KG1 (cell line): ENCODE measurements at regions not wholly inside any gene's neighbourhood (a gene's known extent, or its start where the extent isn't known, plus 50 kb on each side); places are given as distances from the start of the nearest gene placed in this dataset.

ENCODE experiments used
- DNase-seq: peaks from one replicate; lab custom pipeline; 2025; lab: John Stamatoyannopoulos, UW

DNA sequence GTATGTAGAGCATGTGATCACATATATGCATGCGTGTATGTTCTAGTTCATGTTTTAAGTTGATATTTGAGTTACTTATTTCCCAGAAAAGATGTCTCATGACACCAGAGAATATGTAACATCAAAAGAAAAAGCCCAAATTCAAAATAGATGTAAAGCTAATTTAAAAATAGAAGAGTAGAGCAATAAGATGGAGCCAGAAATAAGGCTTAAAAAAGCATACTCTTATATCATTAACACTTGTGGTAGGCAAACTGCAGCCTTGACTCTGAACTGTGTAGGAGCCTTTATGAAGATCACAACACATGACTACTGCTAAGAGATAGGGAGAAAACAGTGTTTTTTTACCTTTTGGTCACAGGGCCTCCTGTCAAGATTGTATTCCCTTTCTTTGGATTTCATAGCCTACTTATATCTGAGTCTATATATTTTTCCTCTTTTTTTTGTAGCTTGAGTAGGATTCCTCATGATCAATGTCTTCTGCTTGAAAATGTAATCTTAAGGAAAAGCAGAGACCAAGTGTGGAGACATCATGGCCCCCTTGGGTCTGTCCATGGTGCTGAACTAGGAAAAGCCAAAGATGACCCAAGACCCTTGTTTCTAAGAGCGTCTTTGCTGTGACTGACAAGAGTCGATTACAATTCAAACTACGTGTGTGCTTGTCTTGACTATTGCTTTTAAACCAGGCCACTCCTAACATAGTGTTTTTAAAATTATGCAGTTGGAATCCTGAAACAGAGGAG, 390.4 kb downstream of the SHISA9 start:
- DNase-seq, result no peak

DNA sequence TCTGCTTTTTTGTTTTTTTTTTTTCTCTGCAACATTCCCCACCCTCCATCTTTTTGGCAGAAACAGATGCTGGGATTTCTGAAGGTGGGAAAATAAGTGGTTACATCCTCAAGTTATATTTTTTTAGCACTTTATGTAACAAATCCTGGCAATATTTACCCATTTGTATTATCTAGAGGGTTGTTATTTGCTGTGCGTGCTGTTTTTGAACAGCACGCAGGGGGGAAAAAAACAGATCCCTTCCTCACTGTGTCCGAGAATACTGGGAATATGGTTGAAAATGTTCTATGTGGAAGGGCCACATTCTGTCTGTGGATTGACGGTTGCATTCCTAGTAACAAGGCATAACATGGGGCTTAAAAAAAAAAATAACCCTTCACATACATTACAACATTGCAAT, 394.8 kb downstream of the SHISA9 start:
- no peak for DNase-seq

DNA sequence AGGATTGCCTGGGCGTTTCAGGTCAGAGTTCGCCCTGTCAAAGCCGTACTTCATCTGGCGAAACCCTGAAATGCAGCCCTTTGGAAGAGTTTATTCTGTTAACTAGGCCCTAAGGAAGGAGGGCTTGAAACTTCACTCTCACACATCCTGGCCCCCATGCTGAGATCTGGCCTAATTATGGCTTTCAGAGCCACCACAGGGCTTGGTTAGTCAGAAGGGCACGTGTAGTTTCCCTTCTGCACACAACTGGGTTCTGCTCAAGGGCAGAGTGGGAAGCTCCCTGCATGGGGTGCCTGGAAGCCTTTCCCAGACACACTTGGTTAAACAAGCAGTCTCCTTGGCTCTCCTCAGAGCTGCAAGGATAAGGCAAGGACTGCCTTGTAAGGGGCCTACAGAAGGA, 397.3 kb downstream of the SHISA9 start:
- no peak for DNase-seq

DNA sequence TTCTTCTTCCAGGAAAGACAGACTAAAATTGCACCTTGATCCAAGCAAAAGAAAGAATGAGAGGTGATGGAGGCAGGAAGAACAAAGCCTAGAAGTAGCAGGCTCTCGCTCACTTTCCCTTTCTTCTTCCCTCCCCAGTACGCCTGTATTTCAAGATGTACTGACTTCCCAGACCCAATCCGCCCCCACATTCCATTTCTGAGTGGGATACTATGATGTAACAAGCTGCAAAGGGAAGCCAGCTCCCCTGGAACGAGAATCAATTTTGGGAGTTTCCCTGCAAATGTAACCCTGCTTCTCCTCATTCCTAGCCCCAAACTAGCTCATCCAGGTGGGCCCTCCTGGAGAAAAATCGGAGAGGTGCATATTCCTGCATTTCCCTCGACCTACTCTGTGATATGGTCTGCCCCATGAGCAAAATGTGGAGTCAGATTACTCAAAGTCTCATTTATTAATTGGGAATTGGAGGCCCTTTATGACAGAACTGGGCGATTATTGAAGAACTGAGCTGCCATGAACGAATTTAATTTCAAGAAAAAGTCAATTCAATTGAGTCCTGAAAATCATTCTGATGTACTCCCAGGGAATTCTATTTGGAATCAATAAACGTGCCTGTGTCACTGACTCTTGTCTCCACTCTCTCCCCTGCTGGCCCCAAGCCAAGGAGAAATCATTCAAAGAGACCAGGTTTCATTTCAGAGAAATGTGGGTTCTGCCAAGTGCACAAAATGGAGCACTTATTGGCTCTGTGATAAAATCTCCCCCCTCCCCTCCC, 398.9 kb downstream of the SHISA9 start:
- DNase-seq, result no peak

DNA sequence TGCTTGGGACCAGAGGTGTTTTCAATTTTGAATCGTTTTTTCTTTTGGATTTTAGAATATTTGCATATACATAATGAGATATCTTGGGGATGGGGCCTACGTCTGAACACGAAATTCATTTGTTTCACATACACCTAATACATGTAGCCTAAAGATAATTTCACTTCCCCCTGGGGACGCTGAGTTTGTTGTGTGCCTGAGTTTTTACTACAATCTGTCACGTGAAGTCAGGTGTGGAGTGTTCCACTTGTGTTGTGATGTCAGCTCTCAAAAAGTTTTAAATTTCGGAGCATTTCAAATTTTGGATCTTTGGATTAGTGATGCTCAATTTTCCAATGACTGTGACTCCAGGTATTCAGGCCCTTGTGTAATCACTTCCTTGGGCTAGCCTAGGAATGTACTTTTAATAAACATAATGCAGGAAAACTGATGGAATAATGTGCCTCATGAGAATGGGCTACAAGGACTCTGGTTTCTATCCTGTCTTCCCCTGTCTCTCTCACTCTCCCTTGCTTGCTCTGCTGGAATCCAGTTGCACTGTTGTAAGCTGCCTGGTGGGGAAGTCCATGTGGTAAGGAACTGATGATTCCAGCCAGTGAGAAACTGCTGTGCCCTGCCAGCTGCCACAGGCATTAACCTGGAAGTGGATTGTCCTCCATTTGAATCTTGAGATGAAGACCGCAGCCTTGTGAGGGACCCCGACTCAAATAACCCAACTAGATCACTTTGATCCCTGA, 403.8 kb downstream of the SHISA9 start:
- DNase-seq, result no peak

DNA sequence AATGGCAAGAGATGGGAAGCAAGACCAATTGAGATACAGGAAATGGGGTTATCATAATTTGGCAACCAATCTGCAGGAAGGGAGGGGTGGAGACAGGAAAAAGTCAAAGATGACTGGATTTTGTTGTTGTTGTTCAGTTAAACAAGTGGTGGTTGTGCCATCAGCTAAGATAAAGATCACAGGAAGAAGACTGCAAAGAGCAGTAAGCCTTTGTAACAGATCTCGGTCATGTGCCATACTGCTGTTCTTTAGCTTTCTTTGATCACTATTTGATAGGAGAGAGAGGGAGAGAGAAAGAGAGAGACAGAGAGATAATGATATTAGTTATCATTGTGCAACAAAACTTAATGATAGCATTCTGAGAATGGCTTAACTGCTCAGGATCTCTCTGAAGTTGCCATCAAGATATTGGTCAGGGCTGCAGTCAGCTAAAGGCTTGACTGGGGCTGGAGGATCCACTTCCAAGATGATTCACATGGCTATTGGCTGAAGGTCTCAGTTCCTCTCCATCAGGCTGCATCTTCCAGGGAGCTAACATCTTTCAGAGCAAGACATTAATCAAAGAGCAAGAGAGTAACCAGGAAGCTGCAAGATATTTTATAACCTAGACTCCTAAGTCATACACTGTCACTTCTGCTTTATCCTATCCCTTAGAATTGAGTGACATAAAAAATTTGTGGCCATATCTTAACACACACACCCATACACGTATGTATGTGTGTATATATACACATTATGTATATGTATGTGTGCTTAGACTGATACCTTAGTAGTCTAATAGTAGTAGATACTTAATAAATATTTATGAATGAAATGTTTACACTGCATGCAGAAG, 405.0 kb downstream of the SHISA9 start:
- peak; percentile 18 for DNase-seq

DNA sequence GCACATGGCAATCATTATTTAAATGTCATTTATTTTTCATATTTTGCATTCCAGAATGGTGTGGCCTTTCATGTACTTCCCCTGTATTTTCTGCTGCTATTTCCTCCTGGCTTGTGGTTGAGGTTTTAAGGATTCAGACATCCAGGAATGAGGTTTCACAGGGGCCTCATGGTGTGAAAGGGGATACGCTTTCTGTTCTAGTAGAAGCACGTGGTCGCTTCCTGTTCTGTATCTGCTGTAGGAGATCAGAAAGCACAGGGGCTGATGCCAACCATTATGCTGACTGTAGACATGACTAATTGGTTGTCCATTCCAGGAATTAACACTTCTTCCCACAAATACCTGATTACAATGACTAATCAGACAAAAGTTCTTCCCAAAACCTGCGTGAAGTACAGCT, 405.9 kb downstream of the SHISA9 start:
- no peak for DNase-seq

DNA sequence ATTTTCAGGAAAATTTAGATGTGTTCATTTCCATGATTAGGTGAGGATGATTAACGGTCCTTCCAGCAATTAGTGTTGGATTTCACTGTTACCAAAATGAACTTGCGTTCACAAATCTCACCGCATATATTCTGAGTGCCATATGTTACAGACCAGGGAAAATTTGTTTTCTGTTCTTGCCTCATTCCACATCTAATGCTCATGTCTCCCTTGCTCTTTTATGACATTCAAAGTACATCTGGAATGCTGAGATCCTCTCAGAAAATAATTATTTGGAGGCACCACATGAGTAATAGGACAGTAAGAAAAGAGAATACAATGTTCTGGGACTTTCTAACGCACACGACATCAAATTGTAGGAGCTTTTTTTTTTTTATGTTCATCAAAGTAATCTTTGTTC, 406.5 kb downstream of the SHISA9 start:
- no peak for DNase-seq

DNA sequence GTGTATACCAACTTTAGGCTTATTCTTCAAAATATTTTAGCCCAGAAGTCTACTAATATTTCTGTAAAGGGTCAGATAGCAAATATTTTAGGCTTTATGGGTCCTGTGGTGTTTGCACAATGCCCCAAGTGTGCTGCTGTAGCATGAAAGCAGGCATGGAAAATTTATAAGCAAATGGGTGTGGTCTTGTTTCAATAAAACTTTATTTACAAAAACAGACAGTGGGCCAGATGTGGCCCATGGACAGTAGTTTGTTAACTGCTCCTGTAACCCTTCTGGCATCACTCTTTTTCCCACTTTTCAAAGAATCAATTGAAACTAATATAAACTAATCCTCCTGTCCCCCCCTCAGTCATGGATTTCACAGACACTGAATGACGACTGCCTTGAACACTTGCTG, 410.7 kb downstream of the SHISA9 start:
- no peak for DNase-seq

DNA sequence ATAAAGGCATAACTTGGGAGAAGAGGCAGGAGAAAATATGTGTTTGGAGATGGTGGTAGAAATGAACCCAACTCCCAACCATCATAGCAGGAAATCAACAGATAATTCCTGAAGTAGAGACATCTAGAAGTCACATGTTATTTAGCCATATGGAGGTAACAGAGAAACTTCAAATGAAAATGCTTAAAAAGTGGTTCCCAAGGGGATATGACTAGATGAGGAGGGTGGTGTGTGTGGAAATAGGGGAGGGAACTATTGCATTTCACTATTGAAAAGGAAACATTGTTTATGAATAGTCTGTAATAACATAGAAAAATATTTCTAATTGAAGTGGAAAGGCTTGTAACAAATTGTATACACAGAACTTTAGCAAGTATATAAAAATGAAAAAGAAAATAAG, 412.0 kb downstream of the SHISA9 start:
- no peak for DNase-seq

DNA sequence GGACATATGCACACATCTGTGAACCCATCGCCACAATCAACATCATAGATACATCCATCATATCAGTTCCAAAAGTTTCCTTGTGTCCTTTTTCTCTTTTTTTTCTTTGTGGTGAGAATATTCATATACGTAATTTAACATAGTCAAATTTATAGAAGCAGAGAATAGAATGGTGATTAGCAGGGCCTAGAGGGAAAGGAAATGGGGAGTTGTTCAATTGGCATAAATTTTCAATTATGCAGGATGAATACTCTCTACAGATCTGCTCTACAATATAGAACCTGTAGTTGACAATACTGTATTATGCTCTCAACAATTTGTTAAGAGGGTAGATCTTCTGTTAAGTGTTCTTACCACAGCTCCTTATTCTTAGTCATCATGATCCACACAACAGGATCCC, 413.2 kb downstream of the SHISA9 start:
- no peak for DNase-seq

DNA sequence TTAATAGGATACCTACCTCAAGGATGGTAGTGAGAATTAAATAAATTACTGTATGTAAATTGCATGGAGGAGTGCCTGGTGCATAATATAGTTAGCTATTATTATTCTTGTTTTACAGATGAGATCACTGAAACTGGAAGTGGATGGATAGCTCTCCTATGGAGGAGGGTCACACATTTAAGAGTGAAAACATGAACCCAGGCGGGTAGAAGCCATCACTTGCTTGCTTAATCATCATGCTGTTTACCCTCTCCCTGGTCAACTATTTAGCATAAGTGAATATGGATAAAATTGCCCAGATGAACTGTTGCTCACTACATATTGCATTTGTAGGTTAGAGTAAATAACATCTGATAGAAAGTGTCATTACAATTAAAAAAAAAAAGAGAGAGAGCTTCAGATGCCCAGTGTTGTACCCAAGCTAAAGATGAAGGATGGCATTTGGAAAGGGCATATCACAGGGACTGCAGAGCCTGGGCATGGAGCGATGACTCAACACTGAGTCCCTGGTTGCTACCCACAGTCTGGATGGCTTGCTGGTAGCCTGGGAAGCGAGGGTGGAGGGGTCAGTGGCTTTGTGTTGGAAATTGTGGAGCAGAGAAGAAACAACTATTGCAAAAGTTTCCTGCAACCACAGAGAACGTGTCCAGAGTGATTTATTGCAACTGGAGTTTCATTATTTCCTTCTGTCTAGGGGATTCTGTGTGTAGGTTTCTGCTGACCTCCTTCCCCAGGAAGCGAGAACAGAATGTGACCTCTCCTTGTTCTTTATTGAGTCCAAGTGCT, 414.4 kb downstream of the SHISA9 start:
- no peak for DNase-seq

DNA sequence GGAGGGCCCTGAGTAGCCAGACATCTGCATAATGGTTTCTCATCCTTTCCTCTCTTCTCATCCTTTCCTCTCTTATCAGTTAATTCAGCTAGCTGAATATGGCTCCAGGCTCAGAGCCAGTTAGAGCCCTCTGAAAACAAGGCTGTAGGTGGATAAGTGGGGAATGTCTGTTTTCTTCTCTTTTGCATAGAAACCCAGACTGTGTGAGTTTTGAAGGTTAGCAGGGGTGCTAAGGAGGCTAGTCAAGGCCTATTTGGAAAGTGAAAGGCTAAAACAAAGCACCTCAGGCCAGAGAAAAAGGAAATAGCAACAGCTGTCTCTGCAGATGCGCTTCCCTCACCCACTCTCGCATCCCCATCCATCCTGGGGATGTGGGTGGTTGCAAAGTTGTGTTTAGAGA, 420.9 kb downstream of the SHISA9 start:
- no peak for DNase-seq

DNA sequence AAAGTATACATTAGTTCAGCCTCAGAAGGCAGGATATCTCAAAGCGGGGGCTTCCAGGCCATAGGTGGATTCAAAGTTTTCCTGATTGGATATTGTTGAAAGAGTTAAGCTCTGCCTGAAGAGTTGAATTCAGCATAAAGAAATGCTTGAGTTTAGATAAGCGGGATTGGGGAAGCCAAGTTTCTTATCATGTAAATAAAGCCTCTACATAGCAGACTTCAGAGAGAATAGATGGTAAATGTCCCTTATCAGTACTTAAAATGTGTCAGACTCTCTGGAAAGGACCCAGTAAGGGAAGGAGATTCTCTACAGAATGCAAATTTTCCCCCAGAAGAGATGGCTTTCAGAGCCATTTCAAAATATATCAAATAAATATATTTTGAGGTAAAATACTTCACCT, 423.5 kb downstream of the SHISA9 start:
- no peak for DNase-seq

DNA sequence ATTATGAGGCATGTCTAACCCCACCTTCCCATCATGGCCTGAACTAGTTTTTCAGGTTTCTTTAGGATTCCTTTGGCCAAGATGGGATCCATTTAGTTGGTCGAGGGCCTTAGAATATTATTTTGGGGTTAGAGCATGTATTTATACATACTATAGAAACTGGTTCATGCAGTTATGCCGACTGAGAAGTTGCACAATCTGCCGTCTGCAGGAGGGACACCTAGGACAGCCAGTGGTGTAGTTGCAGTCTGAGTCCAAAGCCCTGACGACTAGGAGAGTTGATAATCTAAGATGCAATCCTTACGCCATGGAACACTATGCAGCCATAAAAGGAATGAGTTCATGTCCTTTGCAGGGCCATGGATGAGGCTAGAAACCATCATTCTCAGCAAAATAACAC, 424.0 kb downstream of the SHISA9 start:
- no peak for DNase-seq

DNA sequence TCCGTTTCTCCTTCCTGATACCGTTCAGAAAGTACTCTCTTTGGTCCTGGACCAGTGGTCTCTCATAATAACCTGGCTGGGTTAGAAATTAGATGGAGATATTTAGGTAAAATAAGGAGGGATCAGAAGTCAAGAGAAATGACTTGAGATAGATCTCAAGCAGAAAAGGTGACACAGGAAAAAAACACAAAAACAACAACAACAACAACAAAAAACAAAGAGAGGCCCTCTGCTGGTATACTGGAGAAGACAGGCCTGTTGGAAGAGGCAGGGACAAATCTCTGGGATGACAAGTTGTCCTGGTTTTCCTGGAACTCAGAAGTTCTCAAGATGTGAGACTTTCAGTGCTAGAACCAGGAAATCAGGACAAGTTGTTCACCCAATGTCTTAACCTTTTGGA, 430.5 kb downstream of the SHISA9 start:
- no peak for DNase-seq

DNA sequence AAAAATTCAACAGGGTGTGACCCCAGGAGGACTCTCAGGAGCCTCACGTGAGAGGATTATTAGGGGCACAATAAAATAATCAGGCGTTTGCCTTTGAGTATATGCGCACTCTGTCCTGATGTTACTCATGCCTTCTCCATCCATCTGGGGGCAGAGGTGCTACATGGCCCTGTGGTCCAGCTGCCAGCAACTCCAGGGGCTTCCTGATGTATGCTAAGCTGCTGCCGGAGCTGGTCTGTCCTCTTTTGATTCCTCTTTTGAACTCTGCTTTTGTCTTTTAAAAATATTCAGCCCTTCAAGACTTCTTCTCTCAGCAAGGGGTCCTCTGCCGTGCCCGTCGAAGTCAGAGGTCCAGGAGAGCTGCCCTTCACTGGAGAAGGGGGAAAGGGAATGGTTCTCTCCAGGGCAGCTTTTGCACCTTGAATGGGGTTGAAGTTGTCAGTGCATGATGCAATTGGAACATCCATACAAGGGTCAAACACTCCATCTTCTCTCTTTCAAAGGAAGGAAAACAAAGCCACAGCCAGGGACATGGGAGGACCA, 431.4 kb downstream of the SHISA9 start:
- no peak for DNase-seq

DNA sequence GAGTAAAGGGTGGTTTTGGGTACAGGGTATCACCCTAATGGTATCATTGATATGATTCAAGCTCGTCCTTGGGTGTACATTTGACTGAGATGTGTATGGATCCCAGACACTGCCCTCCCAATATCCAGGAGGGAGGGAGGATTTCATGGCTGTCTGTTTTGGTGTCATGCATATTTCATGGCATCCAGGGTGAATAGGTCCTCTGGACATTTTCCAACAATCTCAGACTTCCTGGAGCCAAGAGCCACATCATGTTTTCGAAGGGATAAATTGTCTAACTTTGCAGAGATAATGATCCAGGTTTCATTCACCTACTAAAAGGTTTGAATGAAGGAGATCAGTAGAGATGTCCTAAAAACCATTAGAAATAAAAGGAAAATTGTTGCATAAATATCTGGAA, 431.9 kb downstream of the SHISA9 start:
- no peak for DNase-seq

DNA sequence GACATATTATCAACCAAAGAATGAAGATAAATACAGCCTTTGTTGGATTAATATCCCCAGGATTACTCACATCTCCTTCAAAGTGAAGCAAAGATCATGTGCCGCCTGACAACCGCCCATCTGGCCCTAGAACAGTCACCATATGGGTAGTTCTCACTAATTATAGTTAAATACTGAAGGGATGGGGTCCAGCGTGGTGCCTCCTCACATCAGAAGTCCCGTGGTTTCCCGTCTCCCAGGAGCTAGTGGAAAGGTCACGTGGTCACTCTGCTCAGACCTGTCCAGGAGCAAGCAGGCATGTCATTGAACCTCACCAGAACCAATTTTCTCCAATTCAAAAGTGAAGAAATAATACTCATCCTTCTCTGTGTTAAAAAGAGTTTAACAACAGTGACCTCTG, 434.5 kb downstream of the SHISA9 start:
- no peak for DNase-seq

DNA sequence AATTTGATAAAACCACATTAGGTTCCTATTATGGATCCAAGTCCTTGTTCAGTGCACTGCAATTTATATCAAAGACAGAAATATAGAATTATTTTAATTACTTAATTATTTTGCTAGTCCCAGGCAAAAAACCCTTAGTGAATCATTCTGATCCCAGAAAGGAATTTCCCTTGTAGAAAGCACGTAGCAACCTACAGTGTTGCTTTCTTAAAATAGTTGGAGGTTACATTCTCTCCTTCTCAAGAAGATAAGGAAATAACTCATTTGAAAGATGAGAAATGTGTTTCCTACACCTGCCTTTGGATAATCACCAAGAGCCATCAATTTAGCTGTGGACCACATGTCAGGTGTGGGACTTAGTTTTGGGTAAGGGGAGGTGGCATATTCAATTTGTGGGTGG, 434.9 kb downstream of the SHISA9 start:
- no peak for DNase-seq
